PC-3 (cell line): ENCODE measurements at regions not wholly inside any gene's neighbourhood (a gene's known extent, or its start where the extent isn't known, plus 50 kb on each side); places are given as distances from the start of the nearest gene placed in this dataset.

ENCODE experiments used
- ATAC-seq: fragments of 200-7000 bp; cut with Tn5 transposase; 2 replicates; pipeline ENCODE4 v1.9.1; 2020; ENCODE audit warnings: mild to moderate bottlenecking, moderate library complexity
- BruUV-seq: library from RNA; stranded (reverse); fragments of 400-500 nt; replicated peaks from 2 replicates; lab custom pipeline; 2021; lab: Mats Ljungman, UMichigan
- CTCF ChIA-PET: fragments of 300-600 bp; sonication (Branson Sonifier 250); formaldehyde crosslinking; loops from one replicate; lab custom pipeline; 2022; ENCODE audit warnings: antibody characterized with exemption; lab: Charles Lee
- POLR2A ChIA-PET: fragments of 300-600 bp; sonication (Branson Sonifier 250); formaldehyde crosslinking; loops from one replicate; lab custom pipeline; 2022; ENCODE audit warnings: antibody characterized with exemption; ENCODE audit not compliant: unreplicated experiment; lab: Charles Lee
- DNase-seq: peaks from one replicate; pipeline ENCODE4 v3.0.0-alpha.2; 2015
- H2AFZ ChIP-seq: fragments of 300-600 bp; sonication (generic); 2 replicates; pipeline ENCODE4 v1.6.0; 2016; ENCODE audit warnings: antibody characterized with exemption, low read length
- H3F3A ChIP-seq: fragments of 300-600 bp; sonication (generic); one replicate; pipeline ENCODE4 v1.6.0; 2017; ENCODE audit warnings: antibody characterized with exemption, low read length, control low read depth, mild to moderate bottlenecking; ENCODE audit not compliant: unreplicated experiment
- H3K27ac ChIP-seq: fragments of 300-600 bp; sonication (generic); 2 replicates; pipeline ENCODE4 v1.5.1; 2016; ENCODE audit warnings: mild to moderate bottlenecking, low read length
- H3K27me3 ChIP-seq: fragments of 300-600 bp; sonication (generic); 2 replicates; pipeline ENCODE4 v1.6.1; 2016; ENCODE audit warnings: low read length, mixed read lengths
- H3K36me3 ChIP-seq: fragments of 300-600 bp; sonication (generic); 2 replicates; pipeline ENCODE4 v1.6.1; 2016; ENCODE audit warnings: low read depth, mixed run types, low read length, mixed read lengths
- H3K4me1 ChIP-seq: fragments of 300-600 bp; sonication (generic); 2 replicates; pipeline ENCODE4 v1.5.1; 2016; ENCODE audit warnings: low read length; ENCODE audit not compliant: insufficient read depth
- H3K4me2 ChIP-seq: fragments of 300-600 bp; sonication (generic); 2 replicates; pipeline ENCODE4 v1.6.0; 2016; ENCODE audit warnings: low read length
- H3K4me3 ChIP-seq: fragments of 300-600 bp; sonication (generic); 2 replicates; pipeline ENCODE4 v1.5.1; 2016; ENCODE audit warnings: mild to moderate bottlenecking, low read length, mixed read lengths
- H3K79me2 ChIP-seq: fragments of 300-600 bp; sonication (generic); 2 replicates; pipeline ENCODE4 v1.6.1; 2017; ENCODE audit warnings: low read length, mixed read lengths
- H3K9ac ChIP-seq: fragments of 300-600 bp; sonication (generic); 2 replicates; pipeline ENCODE4 v1.6.0; 2016; ENCODE audit warnings: mild to moderate bottlenecking, low read length
- H3K9me2 ChIP-seq: fragments of 300-600 bp; sonication (generic); replicated peaks from 2 replicates; pipeline ENCODE4 v1.6.1; 2016; ENCODE audit warnings: mixed run types, low read length, mixed read lengths
- H3K9me3 ChIP-seq: fragments of 300-600 bp; sonication (generic); 2 replicates; pipeline ENCODE4 v1.6.1; 2016; ENCODE audit warnings: low read length, mixed read lengths
- H4K20me1 ChIP-seq: fragments of 300-600 bp; sonication (generic); 2 replicates; pipeline ENCODE4 v1.6.1; 2016; ENCODE audit warnings: low read length, mixed read lengths
- CTCF ChIP-seq: fragments of 300-600 bp; sonication (generic); conservative IDR thresholded peaks from 2 replicates; pipeline ENCODE4 v1.5.1; 2017; ENCODE audit warnings: antibody characterized with exemption, low read depth, mild to moderate bottlenecking, low read length
- EZH2 ChIP-seq: fragments of 300-600 bp; sonication (generic); IDR thresholded peaks from one replicate; pipeline ENCODE4 v1.6.1; 2017; ENCODE audit warnings: antibody characterized with exemption, mild to moderate bottlenecking, low read length; ENCODE audit not compliant: unreplicated experiment
- EZH2phosphoT487 ChIP-seq: fragments of 300-600 bp; sonication (generic); IDR thresholded peaks from 2 replicates; pipeline ENCODE4 v1.6.1; 2018; ENCODE audit warnings: mild to moderate bottlenecking, antibody characterized with exemption, low read length, borderline replicate concordance
- intact Hi-C: fragments of 100-400 bp; cut with micrococcal nuclease; formaldehyde crosslinking; loops from 2 replicates; pipeline ENCODE4 v1.9.0; 2023

- no peak overlapping the region for H3K4me3 ChIP-seq
- intact Hi-C loops, result no loop called here
- H3K79me2 ChIP-seq, result no peaks in the 10 kb centered on the region
- H3K36me3 ChIP-seq, result no peaks in the 10 kb centered on the region
- H3K4me2 ChIP-seq, result no peak overlapping the region
- H2AFZ ChIP-seq, result no peak overlapping the region
- no peaks in the 10 kb centered on the region for H3K27me3 ChIP-seq
- ATAC-seq, result no peak
- ChIA-PET CTCF (no interaction called here), POLR2A (no interaction called here)
- BruUV-seq, result no TSS peak
- no peaks in the 10 kb centered on the region for H3F3A ChIP-seq
- H3K9me3 ChIP-seq, result no peaks in the 10 kb centered on the region
- no peak overlapping the region for H3K27ac ChIP-seq
- peaks cover 3% of the 10 kb centered on the region for H3K4me1 ChIP-seq
- H3K9me2 ChIP-seq, result no peaks in the 10 kb centered on the region
- no peak overlapping the region for H3K9ac ChIP-seq
- DNase-seq, result no peak
- H4K20me1 ChIP-seq, result no peaks in the 10 kb centered on the region
- TF ChIP-seq EZH2 (no peak), EZH2phosphoT487 (no peak), CTCF (no peak)
Observed at GRCh38 chr13:33684874-33685273, 133.1 kb upstream of the RFC3 start.

- no peaks in the 10 kb centered on the region for H3K9me2 ChIP-seq
- H3K4me3 ChIP-seq, result no peak overlapping the region
- H3F3A ChIP-seq, result no peaks in the 10 kb centered on the region
- intact Hi-C loops, result no loop called here
- no TSS peak for BruUV-seq
- no peak overlapping the region for H3K27ac ChIP-seq
- ChIA-PET POLR2A (no interaction called here), CTCF (no interaction called here)
- no peaks in the 10 kb centered on the region for H3K79me2 ChIP-seq
- ATAC-seq, result no peak
- no peak overlapping the region for H3K4me2 ChIP-seq
- H3K36me3 ChIP-seq, result no peaks in the 10 kb centered on the region
- no peak overlapping the region for H3K9ac ChIP-seq
- H4K20me1 ChIP-seq, result no peaks in the 10 kb centered on the region
- H3K27me3 ChIP-seq, result no peaks in the 10 kb centered on the region
- no peaks in the 10 kb centered on the region for H3K4me1 ChIP-seq
- H3K9me3 ChIP-seq, result no peaks in the 10 kb centered on the region
- no peak overlapping the region for H2AFZ ChIP-seq
- TF ChIP-seq EZH2, result no peak
- no peak for TF ChIP-seq EZH2phosphoT487
- no peak for TF ChIP-seq CTCF
- no peak for DNase-seq
Observed at GRCh38 chr13:33686772-33687480, 131.0 kb upstream of the RFC3 start.

- Histone ChIP-seq H3K9me2 (no peaks in the 10 kb centered on the region), H3K27ac (no peak overlapping the region), H3K79me2 (no peaks in the 10 kb centered on the region), H3K4me3 (no peak overlapping the region), H3K36me3 (no peaks in the 10 kb centered on the region), H2AFZ (no peak overlapping the region), H3K9ac (no peak overlapping the region), H3F3A (no peaks in the 10 kb centered on the region), H3K9me3 (no peaks in the 10 kb centered on the region), H3K4me2 (no peak overlapping the region), H4K20me1 (no peaks in the 10 kb centered on the region), H3K4me1 (no peaks in the 10 kb centered on the region), H3K27me3 (no peaks in the 10 kb centered on the region)
- ChIA-PET CTCF (no interaction called here), POLR2A (no interaction called here)
- TF ChIP-seq EZH2phosphoT487, result no peak
- no peak for TF ChIP-seq CTCF
- TF ChIP-seq EZH2, result no peak
- no TSS peak for BruUV-seq
- intact Hi-C loops, result loop anchor here (10.0 kb wide), 1 partner anchor 146 kb away; no protein-coding TSS in a partner anchor
- no peak for ATAC-seq
- no peak for DNase-seq
Observed at GRCh38 chr13:33690354-33690753, 127.6 kb upstream of the RFC3 start.
